ENCODE measurements at regions not wholly inside any gene's neighbourhood (a gene's known extent, or its start where the extent isn't known, plus 50 kb on each side); places are given as distances from the start of the nearest gene placed in this dataset.

DNA sequence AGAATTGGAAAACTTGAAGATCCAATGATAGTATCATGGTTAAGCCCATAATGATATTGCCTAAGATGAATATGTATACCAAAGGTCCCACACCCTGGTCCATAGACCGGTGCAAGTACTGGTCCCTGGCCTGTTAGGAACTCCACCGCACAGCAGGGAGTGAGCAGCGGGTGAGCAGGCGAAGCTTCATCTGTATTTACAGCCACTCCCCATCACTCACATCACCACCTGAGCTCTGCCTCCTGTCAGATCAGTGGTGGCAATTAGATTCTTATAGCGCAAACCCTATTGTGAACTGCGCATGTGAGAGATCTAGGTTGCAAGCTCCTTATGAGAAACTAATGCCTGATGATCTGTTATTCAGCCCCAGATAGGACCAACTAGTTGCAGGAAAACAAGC is 402.4 kb downstream of the EPHA4 start:
- TF ChIP-seq, protein P1, sequence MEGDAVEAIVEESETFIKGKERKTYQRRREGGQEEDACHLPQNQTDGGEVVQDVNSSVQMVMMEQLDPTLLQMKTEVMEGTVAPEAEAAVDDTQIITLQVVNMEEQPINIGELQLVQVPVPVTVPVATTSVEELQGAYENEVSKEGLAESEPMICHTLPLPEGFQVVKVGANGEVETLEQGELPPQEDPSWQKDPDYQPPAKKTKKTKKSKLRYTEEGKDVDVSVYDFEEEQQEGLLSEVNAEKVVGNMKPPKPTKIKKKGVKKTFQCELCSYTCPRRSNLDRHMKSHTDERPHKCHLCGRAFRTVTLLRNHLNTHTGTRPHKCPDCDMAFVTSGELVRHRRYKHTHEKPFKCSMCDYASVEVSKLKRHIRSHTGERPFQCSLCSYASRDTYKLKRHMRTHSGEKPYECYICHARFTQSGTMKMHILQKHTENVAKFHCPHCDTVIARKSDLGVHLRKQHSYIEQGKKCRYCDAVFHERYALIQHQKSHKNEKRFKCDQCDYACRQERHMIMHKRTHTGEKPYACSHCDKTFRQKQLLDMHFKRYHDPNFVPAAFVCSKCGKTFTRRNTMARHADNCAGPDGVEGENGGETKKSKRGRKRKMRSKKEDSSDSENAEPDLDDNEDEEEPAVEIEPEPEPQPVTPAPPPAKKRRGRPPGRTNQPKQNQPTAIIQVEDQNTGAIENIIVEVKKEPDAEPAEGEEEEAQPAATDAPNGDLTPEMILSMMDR (IDR thresholded peaks at IDR 0.05) = no peak
- no peak for TF ChIP-seq EP300 (IDR thresholded peaks at IDR 0.05)
